Stimulated activated CD4-positive, alpha-beta T cell treated with anti-CD3 and anti-CD28 coated beads, Interleukin-15, amount 100 ng/mL, for 1 hour (primary cell): ENCODE measurements at regions not wholly inside any gene's neighbourhood (a gene's known extent, or its start where the extent isn't known, plus 50 kb on each side); places are given as distances from the start of the nearest gene placed in this dataset.

Experiments used
- DNase-seq, 2 donors: peaks; one replicate each; pipeline ENCODE4 v3.0.0-alpha.2; 2020; ENCODE audit warnings: low read depth in 1 of 2, low spot score in 1 of 2

GRCh38 chr3:150104564-150104963, 133.9 kb upstream of the PFN2 start:
- DNase-seq, result no peak

GRCh38 chr3:150101016-150101415, 130.3 kb upstream of the PFN2 start:
- no peak for DNase-seq

GRCh38 chr3:150098621-150099020, 127.9 kb upstream of the PFN2 start:
- DNase-seq, result no peak

GRCh38 chr3:150097588-150097890, 126.8 kb upstream of the PFN2 start:
- DNase-seq, result no peak

GRCh38 chr3:150096700-150097587, 126.2 kb upstream of the PFN2 start:
- DNase-seq, result no peak

GRCh38 chr3:150094150-150094933, 123.6 kb upstream of the PFN2 start:
- DNase-seq, result no peak

GRCh38 chr3:150091626-150092025, 120.9 kb upstream of the PFN2 start:
- DNase-seq, result no peak

- no peak for DNase-seq
Observed at GRCh38 chr3:150090877-150091276, 120.2 kb upstream of the PFN2 start.

- DNase-seq, result no peak
Observed at GRCh38 chr3:150090006-150090405, 119.3 kb upstream of the PFN2 start.

GRCh38 chr3:150084128-150084527, 113.4 kb upstream of the PFN2 start:
- DNase-seq, result no peak

GRCh38 chr3:150083655-150084042, 113.0 kb upstream of the PFN2 start:
- DNase-seq, result no peak

GRCh38 chr3:150082898-150083654, 112.4 kb upstream of the PFN2 start:
- DNase-seq, result no peak

- DNase-seq, result no peak
Observed at GRCh38 chr3:150081084-150081483, 110.4 kb upstream of the PFN2 start.

GRCh38 chr3:150080058-150080730, 109.5 kb upstream of the PFN2 start:
- no peak for DNase-seq

GRCh38 chr3:150079029-150079739, 108.5 kb upstream of the PFN2 start:
- no peak for DNase-seq

GRCh38 chr3:150077581-150078247, 107.0 kb upstream of the PFN2 start:
- no peak for DNase-seq

GRCh38 chr3:150077107-150077506, 106.4 kb upstream of the PFN2 start:
- no peak for DNase-seq

- no peak for DNase-seq
Observed at GRCh38 chr3:150076443-150076842, 105.7 kb upstream of the PFN2 start.

GRCh38 chr3:150075417-150075865, 104.7 kb upstream of the PFN2 start:
- DNase-seq, result no peak
